ENCODE measurements at regions not wholly inside any gene's neighbourhood (a gene's known extent, or its start where the extent isn't known, plus 50 kb on each side); places are given as distances from the start of the nearest gene placed in this dataset.

DNA sequence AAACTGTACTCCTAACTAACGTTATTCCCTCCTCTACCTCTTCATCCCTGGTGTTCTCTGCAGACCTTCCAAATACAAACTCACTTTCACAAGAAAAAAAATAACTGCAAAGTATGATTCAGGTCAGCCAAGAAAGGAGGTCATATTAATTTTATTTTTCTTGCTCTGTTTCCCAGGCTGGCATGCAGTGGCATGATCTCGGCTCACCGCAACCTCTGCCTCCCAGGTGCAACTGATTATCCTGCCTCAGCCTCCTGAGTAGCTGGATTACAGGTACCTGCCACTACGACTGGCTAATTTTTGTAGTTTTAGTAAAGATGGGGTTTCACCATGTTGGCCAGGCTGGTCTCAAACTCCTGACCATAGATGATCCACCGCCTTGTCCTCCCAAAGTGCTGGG is 156.6 kb downstream of the CHIC2 start:
- Histone ChIP-seq H3K36me3 (ENCODE audit: insufficient read depth, low read length, poor library complexity, severe bottlenecking) (no peaks in the 10 kb centered on the region), H3K27ac (ENCODE audit: low read depth, low read length, poor library complexity, severe bottlenecking) (no peak overlapping the region), H3K4me1 (ENCODE audit: insufficient read depth, low read length, poor library complexity, severe bottlenecking) (peaks cover 4% of the 10 kb centered on the region), H3K9me3 (ENCODE audit: low read depth, low read length, poor library complexity, severe bottlenecking) (no peaks in the 10 kb centered on the region), H3K27me3 (replicated peaks; ENCODE audit: insufficient read depth, low read depth, low read length, poor library complexity) (peaks cover 11% of the 10 kb centered on the region), H3K4me3 (ENCODE audit: low read depth, low read length, poor library complexity, severe bottlenecking) (no peak overlapping the region)
- no TSS peak for BruUV-seq (replicated peaks)
- CTCF ChIA-PET, result no interaction called here
- POLR2A ChIA-PET (ENCODE audit: low non-redundant PET), result interaction anchor here (0.7 kb wide), 1 partner anchor 184 kb away, joined by 3 read pairs; no protein-coding TSS in a partner anchor
- intact Hi-C loops (cut with micrococcal nuclease; ENCODE audit: unreplicated experiment), result loop anchor here (2.0 to 10.0 kb wide), 3 partner anchors 321 to 710 kb away; partner anchors contain the start of gene PDGFRA
- TF ChIP-seq EZH2 (IDR thresholded peaks at IDR 0.05; ENCODE audit: borderline replicate concordance, low read depth, low read length, poor library complexity, severe bottlenecking), result no peak
- TF ChIP-seq, protein P1, sequence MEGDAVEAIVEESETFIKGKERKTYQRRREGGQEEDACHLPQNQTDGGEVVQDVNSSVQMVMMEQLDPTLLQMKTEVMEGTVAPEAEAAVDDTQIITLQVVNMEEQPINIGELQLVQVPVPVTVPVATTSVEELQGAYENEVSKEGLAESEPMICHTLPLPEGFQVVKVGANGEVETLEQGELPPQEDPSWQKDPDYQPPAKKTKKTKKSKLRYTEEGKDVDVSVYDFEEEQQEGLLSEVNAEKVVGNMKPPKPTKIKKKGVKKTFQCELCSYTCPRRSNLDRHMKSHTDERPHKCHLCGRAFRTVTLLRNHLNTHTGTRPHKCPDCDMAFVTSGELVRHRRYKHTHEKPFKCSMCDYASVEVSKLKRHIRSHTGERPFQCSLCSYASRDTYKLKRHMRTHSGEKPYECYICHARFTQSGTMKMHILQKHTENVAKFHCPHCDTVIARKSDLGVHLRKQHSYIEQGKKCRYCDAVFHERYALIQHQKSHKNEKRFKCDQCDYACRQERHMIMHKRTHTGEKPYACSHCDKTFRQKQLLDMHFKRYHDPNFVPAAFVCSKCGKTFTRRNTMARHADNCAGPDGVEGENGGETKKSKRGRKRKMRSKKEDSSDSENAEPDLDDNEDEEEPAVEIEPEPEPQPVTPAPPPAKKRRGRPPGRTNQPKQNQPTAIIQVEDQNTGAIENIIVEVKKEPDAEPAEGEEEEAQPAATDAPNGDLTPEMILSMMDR (conservative IDR thresholded peaks at IDR 0.05; ENCODE audit: low read depth, low read length), result no peak
- no peak for DNase-seq (ENCODE audit: low spot score)

DNA sequence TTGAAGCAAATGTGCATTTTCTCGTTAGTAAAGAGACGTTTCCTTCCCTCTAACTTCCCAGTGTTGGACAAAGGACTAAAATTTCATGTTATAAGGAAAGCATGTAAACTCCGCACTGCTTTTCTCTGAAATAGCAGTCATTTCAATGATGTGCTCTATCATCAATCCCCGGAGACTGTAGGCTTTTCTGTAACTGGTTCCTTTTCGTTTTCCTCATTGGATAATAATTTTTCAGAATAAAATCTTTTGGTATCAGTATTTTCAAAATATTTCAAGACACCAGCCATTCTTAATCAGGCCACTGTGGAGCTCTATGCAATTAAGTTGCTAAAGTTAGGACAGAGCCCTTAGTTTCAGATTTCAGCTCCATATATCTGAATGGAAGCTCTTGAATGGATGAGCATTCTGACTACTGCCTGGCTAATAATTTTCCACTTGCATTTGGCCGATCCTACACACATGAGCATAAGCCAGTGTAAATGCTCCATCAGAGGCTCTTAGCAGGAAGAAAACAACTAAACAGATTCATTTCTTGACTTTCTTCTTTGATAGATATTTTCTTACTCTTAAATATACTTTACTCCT is 157.7 kb downstream of the CHIC2 start:
- CTCF ChIA-PET, result interaction anchor here (0.6 kb wide), 1 partner anchor 709 kb away, joined by 10 read pairs; no protein-coding TSS in a partner anchor
- intact Hi-C loops (cut with micrococcal nuclease; ENCODE audit: unreplicated experiment), result loop anchor here (5.0 to 10.0 kb wide), 2 partner anchors 592 to 709 kb away; no protein-coding TSS in a partner anchor
- Histone ChIP-seq H3K4me1 (ENCODE audit: insufficient read depth, low read length, poor library complexity, severe bottlenecking) (peaks cover 4% of the 10 kb centered on the region), H3K27ac (ENCODE audit: low read depth, low read length, poor library complexity, severe bottlenecking) (no peak overlapping the region), H3K4me3 (ENCODE audit: low read depth, low read length, poor library complexity, severe bottlenecking) (no peak overlapping the region), H3K36me3 (ENCODE audit: insufficient read depth, low read length, poor library complexity, severe bottlenecking) (no peaks in the 10 kb centered on the region), H3K27me3 (replicated peaks; ENCODE audit: insufficient read depth, low read depth, low read length, poor library complexity) (peaks cover 8% of the 10 kb centered on the region), H3K9me3 (ENCODE audit: low read depth, low read length, poor library complexity, severe bottlenecking) (no peaks in the 10 kb centered on the region)
- no peak for DNase-seq (ENCODE audit: low spot score)
- TF ChIP-seq EZH2 (IDR thresholded peaks at IDR 0.05; ENCODE audit: borderline replicate concordance, low read depth, low read length, poor library complexity, severe bottlenecking), result no peak
- TF ChIP-seq, protein P1 (conservative IDR thresholded peaks at IDR 0.05; ENCODE audit: low read depth, low read length), result no peak
- no TSS peak for BruUV-seq (replicated peaks)
- POLR2A ChIA-PET (ENCODE audit: low non-redundant PET), result no interaction called here

DNA sequence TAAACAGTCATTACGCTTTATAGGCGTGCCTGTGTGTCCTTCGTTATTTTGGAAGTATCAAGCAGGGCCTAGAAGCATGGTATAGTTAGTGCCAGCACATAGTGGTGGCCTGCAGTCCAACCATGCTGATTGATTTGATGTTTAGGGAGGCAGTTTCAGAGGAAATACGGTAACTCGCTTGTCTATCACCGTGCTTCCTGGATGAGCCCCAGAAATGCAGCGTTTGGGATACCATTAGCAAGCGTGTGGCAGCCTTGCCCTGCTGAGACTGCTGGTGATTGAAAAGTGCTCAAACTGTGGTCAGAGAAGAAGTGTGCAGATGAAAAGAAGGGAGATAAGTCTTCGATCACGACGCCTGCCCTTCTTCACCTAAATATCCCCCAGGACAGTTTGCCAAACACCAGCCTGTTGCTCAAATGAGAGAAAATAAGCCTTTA is 158.4 kb downstream of the CHIC2 start:
- intact Hi-C loops (cut with micrococcal nuclease; ENCODE audit: unreplicated experiment), result loop anchor here (5.0 to 10.0 kb wide), 2 partner anchors 591 to 709 kb away; no protein-coding TSS in a partner anchor
- TF ChIP-seq, protein P1 (conservative IDR thresholded peaks at IDR 0.05; ENCODE audit: low read depth, low read length), result no peak
- TF ChIP-seq EZH2 (IDR thresholded peaks at IDR 0.05; ENCODE audit: borderline replicate concordance, low read depth, low read length, poor library complexity, severe bottlenecking), result no peak
- Histone ChIP-seq H3K4me3 (ENCODE audit: low read depth, low read length, poor library complexity, severe bottlenecking) (no peak overlapping the region), H3K9me3 (ENCODE audit: low read depth, low read length, poor library complexity, severe bottlenecking) (no peaks in the 10 kb centered on the region), H3K36me3 (ENCODE audit: insufficient read depth, low read length, poor library complexity, severe bottlenecking) (no peaks in the 10 kb centered on the region), H3K27me3 (replicated peaks; ENCODE audit: insufficient read depth, low read depth, low read length, poor library complexity) (peaks cover 8% of the 10 kb centered on the region), H3K27ac (ENCODE audit: low read depth, low read length, poor library complexity, severe bottlenecking) (no peak overlapping the region), H3K4me1 (ENCODE audit: insufficient read depth, low read length, poor library complexity, severe bottlenecking) (peaks cover 4% of the 10 kb centered on the region)
- ChIA-PET POLR2A (ENCODE audit: low non-redundant PET) (no interaction called here), CTCF (no interaction called here)
- peak; percentile 23 for DNase-seq (ENCODE audit: low spot score)
- no TSS peak for BruUV-seq (replicated peaks)
